GM12801 (cell line): ENCODE measurements at regions not wholly inside any gene's neighbourhood (a gene's known extent, or its start where the extent isn't known, plus 50 kb on each side); places are given as distances from the start of the nearest gene placed in this dataset.

Experiments
- CTCF ChIP-seq: IDR thresholded peaks from one replicate; pipeline ENCODE4 v1.5.1; 2011; ENCODE audit warnings: control low read depth; ENCODE audit not compliant: insufficient read length; ENCODE audit errors: extremely low read depth

GRCh38 chr11:10927538-10927937 is 69.7 kb upstream of the ZBED5 start:
- no peak for TF ChIP-seq CTCF

- no peak for TF ChIP-seq CTCF
These were observed 69.0 kb upstream of the ZBED5 start for GRCh38 chr11:10926801-10927211.

GRCh38 chr11:10925149-10925926 is 67.5 kb upstream of the ZBED5 start:
- TF ChIP-seq CTCF: no peak

- no peak for TF ChIP-seq CTCF
These were observed 66.0 kb upstream of the ZBED5 start for GRCh38 chr11:10923882-10924281.

- TF ChIP-seq CTCF: no peak
These were observed 65.0 kb upstream of the ZBED5 start for GRCh38 chr11:10922892-10923291.

- no peak for TF ChIP-seq CTCF
These were observed 63.0 kb upstream of the ZBED5 start for GRCh38 chr11:10920875-10921274.

- no peak for TF ChIP-seq CTCF
These were observed 62.4 kb upstream of the ZBED5 start for GRCh38 chr11:10920205-10920604.
